ENCODE measurements at regions not wholly inside any gene's neighbourhood (a gene's known extent, or its start where the extent isn't known, plus 50 kb on each side); places are given as distances from the start of the nearest gene placed in this dataset.
A peak's percentile ranks its signal among the peaks of the same experiment; 100 is the strongest.

DNA sequence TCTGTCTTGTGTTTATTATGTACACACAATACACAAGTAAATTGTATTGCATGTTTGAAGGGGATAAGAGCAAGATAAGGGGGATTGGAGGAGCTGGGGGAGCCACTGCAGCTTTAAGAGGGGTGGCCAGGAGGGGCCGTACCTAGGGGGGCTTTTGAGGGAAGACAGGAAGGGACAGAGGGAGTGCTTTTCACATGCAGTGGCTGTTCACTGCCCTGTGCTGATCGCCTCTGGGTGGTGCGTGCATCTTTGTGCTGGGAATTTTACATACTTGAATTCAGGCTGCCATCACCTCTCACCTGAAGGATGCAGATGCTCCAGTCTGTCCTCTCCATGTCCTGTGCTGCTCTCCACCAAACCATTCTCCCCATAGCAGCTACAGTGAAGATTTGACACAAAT, 179.5 kb downstream of the PTPRU start:
- H3K4me3 ChIP-seq (ENCODE audit: low read length, poor library complexity, severe bottlenecking): no peak overlapping the region
- no peak for TF ChIP-seq EZH2phosphoT487 (IDR thresholded peaks at IDR 0.05; ENCODE audit: borderline replicate concordance)
- TF ChIP-seq, protein P1, sequence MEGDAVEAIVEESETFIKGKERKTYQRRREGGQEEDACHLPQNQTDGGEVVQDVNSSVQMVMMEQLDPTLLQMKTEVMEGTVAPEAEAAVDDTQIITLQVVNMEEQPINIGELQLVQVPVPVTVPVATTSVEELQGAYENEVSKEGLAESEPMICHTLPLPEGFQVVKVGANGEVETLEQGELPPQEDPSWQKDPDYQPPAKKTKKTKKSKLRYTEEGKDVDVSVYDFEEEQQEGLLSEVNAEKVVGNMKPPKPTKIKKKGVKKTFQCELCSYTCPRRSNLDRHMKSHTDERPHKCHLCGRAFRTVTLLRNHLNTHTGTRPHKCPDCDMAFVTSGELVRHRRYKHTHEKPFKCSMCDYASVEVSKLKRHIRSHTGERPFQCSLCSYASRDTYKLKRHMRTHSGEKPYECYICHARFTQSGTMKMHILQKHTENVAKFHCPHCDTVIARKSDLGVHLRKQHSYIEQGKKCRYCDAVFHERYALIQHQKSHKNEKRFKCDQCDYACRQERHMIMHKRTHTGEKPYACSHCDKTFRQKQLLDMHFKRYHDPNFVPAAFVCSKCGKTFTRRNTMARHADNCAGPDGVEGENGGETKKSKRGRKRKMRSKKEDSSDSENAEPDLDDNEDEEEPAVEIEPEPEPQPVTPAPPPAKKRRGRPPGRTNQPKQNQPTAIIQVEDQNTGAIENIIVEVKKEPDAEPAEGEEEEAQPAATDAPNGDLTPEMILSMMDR (conservative IDR thresholded peaks at IDR 0.05; ENCODE audit: low read length): no peak
- H3K9me3 ChIP-seq (ENCODE audit: insufficient read depth, low read depth, low read length): no peaks in the 10 kb centered on the region
- H2AFZ ChIP-seq (ENCODE audit: low read length): no peak overlapping the region
- no peaks in the 10 kb centered on the region for H4K20me1 ChIP-seq (ENCODE audit: insufficient read depth, low read length, poor library complexity, severe bottlenecking)
- no peaks in the 10 kb centered on the region for H3K36me3 ChIP-seq (ENCODE audit: insufficient read depth, low read length)
- no peaks in the 10 kb centered on the region for H3K9me2 ChIP-seq (replicated peaks; ENCODE audit: low read depth, low read length)
- no peaks in the 10 kb centered on the region for H3K27me3 ChIP-seq (ENCODE audit: insufficient read depth, low read length, poor library complexity, severe bottlenecking)
- H3K79me2 ChIP-seq (ENCODE audit: insufficient read depth, low read length): no peaks in the 10 kb centered on the region
- no peaks in the 10 kb centered on the region for H3F3A ChIP-seq (ENCODE audit: low read depth)
- no peaks in the 10 kb centered on the region for H3K4me1 ChIP-seq (ENCODE audit: insufficient read depth, low read length, poor library complexity, severe bottlenecking)
- no peak overlapping the region for H3K4me2 ChIP-seq (ENCODE audit: low read depth, low read length, poor library complexity, severe bottlenecking)
- no peak overlapping the region for H3K9ac ChIP-seq (ENCODE audit: low read depth, low read length, poor library complexity, severe bottlenecking)

DNA sequence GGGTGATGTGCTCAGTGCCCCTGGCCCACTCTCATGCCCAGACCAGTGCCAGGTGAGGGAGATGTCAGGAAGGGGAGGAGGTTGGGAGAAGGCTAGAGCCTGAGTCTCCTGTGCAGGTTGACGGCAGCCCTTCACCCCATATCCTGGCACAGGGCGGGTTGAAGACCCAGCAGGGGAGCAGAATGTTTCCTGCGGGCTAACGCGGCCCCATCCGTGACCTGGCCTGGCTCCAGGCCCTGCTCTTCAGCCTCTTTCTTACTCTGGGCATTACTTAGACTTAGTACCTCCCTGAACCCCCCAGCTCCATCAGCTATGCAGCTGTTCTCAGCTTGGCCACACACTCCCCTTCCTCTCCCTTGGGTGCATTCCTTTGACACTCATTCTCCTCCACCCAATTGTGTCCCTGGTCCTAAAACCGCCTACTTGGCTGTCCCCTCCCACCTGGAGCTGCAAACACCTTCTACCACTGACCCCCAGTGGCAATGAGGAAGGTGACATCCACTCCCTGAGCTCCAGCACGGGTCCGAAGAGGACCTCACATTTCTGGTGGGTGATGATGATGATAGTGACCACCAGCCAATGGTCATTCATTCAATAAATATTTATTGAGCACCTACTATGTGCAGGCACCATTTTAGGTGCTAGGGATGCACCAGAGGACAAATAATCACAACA, 179.0 kb downstream of the PTPRU start:
- Histone ChIP-seq H3K4me2 (ENCODE audit: low read depth, low read length, poor library complexity, severe bottlenecking) (no peak overlapping the region), H3K9me3 (ENCODE audit: insufficient read depth, low read depth, low read length) (no peaks in the 10 kb centered on the region)

DNA sequence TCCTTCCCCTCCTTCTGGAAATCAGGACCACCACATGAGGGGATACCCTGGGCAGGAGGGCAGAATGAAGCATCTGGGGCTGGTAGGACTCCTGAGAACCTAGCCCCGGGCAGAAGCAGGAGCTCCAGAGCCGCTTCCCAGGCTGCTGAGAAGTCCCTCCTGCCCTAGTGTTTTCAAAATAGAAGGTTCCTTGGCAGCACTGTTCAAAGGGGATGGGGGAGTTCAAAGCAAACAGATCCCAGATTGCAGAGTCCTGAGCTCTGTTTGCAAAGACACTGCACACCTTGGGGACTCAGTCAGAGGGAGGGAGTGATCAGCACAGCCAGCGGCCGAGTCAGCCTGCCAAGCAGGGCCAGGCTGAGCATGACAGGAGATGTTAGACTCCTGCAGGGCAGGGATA, 177.8 kb downstream of the PTPRU start:
- H3K4me3 ChIP-seq (ENCODE audit: low read length, poor library complexity, severe bottlenecking): no peak overlapping the region
- H3K27me3 ChIP-seq (ENCODE audit: insufficient read depth, low read length, poor library complexity, severe bottlenecking): no peaks in the 10 kb centered on the region
- H2AFZ ChIP-seq (ENCODE audit: low read length): no peak overlapping the region
- H3K4me1 ChIP-seq (ENCODE audit: insufficient read depth, low read length, poor library complexity, severe bottlenecking): no peaks in the 10 kb centered on the region
- no peaks in the 10 kb centered on the region for H3K9me3 ChIP-seq (ENCODE audit: insufficient read depth, low read depth, low read length)
- H3F3A ChIP-seq (ENCODE audit: low read depth): no peaks in the 10 kb centered on the region
- H3K4me2 ChIP-seq (ENCODE audit: low read depth, low read length, poor library complexity, severe bottlenecking): no peak overlapping the region
- H3K9me2 ChIP-seq (replicated peaks; ENCODE audit: low read depth, low read length): no peaks in the 10 kb centered on the region
- TF ChIP-seq EZH2phosphoT487 (IDR thresholded peaks at IDR 0.05; ENCODE audit: borderline replicate concordance): no peak
- TF ChIP-seq, protein P1 (conservative IDR thresholded peaks at IDR 0.05; ENCODE audit: low read length): no peak
- no peaks in the 10 kb centered on the region for H3K79me2 ChIP-seq (ENCODE audit: insufficient read depth, low read length)
- no peaks in the 10 kb centered on the region for H4K20me1 ChIP-seq (ENCODE audit: insufficient read depth, low read length, poor library complexity, severe bottlenecking)
- no peak overlapping the region for H3K9ac ChIP-seq (ENCODE audit: low read depth, low read length, poor library complexity, severe bottlenecking)
- no peaks in the 10 kb centered on the region for H3K36me3 ChIP-seq (ENCODE audit: insufficient read depth, low read length)

More for the DNA sequence above, 179.0 kb downstream of the PTPRU start:
- Histone ChIP-seq H3K79me2 (ENCODE audit: insufficient read depth, low read length) (no peaks in the 10 kb centered on the region), H3K27me3 (ENCODE audit: insufficient read depth, low read length, poor library complexity, severe bottlenecking) (no peaks in the 10 kb centered on the region), H3K4me3 (ENCODE audit: low read length, poor library complexity, severe bottlenecking) (no peak overlapping the region), H4K20me1 (ENCODE audit: insufficient read depth, low read length, poor library complexity, severe bottlenecking) (no peaks in the 10 kb centered on the region), H3K9me2 (replicated peaks; ENCODE audit: low read depth, low read length) (no peaks in the 10 kb centered on the region), H3F3A (ENCODE audit: low read depth) (no peaks in the 10 kb centered on the region), H3K9ac (ENCODE audit: low read depth, low read length, poor library complexity, severe bottlenecking) (no peak overlapping the region), H2AFZ (ENCODE audit: low read length) (no peak overlapping the region), H3K4me1 (ENCODE audit: insufficient read depth, low read length, poor library complexity, severe bottlenecking) (no peaks in the 10 kb centered on the region), H3K36me3 (ENCODE audit: insufficient read depth, low read length) (no peaks in the 10 kb centered on the region)
- TF ChIP-seq EZH2phosphoT487 (IDR thresholded peaks at IDR 0.05; ENCODE audit: borderline replicate concordance): no peak
- TF ChIP-seq, protein P1 (conservative IDR thresholded peaks at IDR 0.05; ENCODE audit: low read length): peak; percentile 22; the same call in 1 of the 2 replicates
